ENCODE measurements at regions not wholly inside any gene's neighbourhood (a gene's known extent, or its start where the extent isn't known, plus 50 kb on each side); places are given as distances from the start of the nearest gene placed in this dataset.

DNA sequence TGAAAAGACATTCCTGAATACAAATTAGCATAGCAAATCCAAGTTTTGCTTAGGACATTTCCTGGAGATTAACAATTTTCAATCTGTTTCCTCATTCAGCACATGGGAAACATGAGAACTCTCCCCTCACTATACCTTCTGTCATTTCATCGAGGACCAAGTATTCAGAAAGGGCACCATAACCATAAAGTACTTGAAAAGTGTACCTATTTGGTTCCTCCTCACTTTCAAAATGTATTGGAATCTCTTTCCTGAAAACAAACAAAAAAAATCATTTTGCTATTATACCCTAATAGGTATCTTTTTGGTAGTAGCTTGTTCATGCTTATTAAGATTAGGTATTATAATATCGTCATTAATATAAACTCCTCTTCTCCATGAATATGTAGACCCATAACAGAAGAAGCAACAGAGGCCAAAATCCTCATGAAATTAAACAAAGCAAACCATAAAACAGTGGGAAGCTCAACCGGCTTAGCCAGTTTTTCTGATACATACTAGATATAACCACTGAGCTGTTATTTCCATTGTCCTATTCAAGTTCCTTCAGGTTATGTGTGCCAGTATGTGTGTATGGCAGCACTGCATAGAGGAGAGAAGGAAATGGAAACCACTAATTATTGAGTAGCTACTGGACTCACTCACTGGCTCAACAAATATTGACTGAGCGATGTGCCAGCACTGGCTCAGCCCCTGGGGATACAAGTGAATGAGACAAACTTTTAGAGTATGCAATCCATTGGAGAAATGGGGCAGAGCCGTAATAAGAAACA is 274.0 kb downstream of the MAFB start:
- DNase-seq (ENCODE audit: low read depth), result no peak
- TF ChIP-seq, protein P1, sequence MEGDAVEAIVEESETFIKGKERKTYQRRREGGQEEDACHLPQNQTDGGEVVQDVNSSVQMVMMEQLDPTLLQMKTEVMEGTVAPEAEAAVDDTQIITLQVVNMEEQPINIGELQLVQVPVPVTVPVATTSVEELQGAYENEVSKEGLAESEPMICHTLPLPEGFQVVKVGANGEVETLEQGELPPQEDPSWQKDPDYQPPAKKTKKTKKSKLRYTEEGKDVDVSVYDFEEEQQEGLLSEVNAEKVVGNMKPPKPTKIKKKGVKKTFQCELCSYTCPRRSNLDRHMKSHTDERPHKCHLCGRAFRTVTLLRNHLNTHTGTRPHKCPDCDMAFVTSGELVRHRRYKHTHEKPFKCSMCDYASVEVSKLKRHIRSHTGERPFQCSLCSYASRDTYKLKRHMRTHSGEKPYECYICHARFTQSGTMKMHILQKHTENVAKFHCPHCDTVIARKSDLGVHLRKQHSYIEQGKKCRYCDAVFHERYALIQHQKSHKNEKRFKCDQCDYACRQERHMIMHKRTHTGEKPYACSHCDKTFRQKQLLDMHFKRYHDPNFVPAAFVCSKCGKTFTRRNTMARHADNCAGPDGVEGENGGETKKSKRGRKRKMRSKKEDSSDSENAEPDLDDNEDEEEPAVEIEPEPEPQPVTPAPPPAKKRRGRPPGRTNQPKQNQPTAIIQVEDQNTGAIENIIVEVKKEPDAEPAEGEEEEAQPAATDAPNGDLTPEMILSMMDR (conservative IDR thresholded peaks at IDR 0.05; ENCODE audit: low read depth, low read length), result no peak
- no peak overlapping the region for H3K4me3 ChIP-seq (ENCODE audit: low read depth, low read length)

DNA sequence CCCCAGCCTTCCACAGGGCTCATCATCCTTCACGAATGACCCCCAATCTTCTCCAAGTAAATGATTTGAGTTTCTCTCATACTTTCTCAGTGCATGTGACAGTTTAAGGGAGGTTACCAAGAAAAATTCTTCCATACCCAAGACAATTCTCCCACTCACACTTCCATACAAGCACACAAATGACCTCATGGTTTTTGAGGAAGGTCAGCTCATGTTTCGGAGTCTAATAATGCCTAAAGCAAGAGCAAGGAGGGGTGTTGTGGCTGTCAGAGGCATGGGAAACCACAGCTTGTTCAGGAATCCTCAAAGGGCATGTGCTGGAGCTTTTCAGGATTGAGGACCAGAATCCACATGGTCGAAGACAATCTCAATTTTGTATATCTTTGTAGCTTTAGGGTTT is 279.0 kb downstream of the MAFB start:
- no peak overlapping the region for H3K4me3 ChIP-seq (ENCODE audit: low read depth, low read length)
- TF ChIP-seq, protein P1 (conservative IDR thresholded peaks at IDR 0.05; ENCODE audit: low read depth, low read length), result no peak
- DNase-seq (ENCODE audit: low read depth), result no peak

DNA sequence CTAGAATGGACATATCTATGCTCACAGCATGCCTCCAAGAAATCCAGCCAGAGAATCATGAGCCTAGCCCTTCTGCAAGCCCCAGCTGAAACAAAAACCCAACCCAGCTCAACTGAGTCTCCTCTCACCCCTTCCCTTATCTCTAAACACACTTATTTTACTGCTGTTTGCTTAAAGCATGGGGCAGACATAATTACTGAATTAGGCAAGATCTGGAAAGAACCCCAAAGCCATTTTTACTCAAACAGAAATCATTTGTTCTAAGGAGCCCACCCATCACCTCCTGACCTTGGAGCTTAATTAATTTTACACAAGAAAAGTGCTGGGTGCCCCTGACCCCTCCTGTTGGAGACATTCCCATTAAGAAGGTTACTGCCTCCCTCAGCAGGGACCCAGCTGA is 291.6 kb downstream of the MAFB start:
- H3K4me3 ChIP-seq (ENCODE audit: low read depth, low read length), result no peak overlapping the region
- TF ChIP-seq, protein P1 (conservative IDR thresholded peaks at IDR 0.05; ENCODE audit: low read depth, low read length), result no peak
- no peak for DNase-seq (ENCODE audit: low read depth)

DNA sequence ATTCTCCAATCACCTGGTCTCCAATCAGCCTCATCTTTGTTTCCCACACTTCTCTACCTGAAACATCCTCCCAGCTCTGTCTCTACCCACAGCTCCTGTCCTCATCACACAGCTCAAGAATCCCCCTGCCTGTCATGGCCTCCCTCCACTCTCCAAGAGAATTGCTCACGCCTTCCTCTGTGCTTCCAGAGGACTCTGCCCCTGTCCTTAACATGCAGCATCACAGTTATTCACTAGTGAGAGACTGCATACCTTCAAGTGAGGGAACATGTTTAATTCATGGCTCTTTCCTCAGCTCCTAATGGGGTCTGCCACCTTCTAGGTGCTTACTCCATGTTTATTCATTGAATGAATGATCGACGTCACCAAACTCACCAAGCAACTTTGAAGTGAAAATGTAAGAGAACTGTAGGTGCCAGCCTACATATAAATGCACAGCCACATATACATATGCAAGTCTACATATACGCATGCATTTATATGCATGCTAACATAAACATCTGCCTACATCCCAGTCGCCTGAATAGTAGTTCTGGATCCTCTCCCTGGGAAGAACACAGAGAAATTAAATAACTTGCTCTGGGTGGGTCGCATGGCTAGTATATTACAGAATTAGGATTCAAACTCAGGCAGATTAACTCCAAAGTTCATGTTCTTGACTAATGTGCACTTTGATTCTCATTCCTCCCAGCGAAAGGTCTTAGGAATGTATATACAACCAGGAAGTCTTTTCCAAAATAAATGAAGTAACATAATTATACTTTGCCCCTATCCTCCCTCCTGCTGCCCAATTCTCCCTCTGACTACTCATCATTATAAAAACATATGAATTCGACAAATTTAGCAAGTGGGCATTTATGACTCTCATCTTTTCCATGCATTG is 295.6 kb downstream of the MAFB start:
- TF ChIP-seq, protein P1 (conservative IDR thresholded peaks at IDR 0.05; ENCODE audit: low read depth, low read length), result no peak
- no peak overlapping the region for H3K4me3 ChIP-seq (ENCODE audit: low read depth, low read length)
- no peak for DNase-seq (ENCODE audit: low read depth)

DNA sequence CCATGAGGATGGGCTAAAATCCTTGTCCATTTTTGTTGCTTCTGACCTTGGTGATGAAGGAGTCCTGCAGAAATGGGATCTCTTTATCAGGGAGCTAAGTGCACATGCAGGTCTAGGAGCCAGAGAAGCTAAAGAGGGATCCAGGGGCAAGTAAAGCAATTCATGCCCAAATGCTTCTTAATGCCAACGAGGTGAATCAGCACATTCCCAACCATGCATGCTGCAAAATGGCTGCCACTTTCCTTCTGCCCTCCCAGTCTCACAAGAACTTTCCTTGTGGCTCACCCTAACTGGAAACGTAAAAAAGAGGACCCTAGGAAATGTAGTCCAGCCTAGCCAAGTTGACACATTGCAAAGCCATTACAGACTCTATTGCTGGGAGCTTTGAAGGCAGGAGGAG is 298.4 kb downstream of the MAFB start:
- no peak overlapping the region for H3K4me3 ChIP-seq (ENCODE audit: low read depth, low read length)
- TF ChIP-seq, protein P1 (conservative IDR thresholded peaks at IDR 0.05; ENCODE audit: low read depth, low read length), result no peak
- DNase-seq (ENCODE audit: low read depth), result no peak

DNA sequence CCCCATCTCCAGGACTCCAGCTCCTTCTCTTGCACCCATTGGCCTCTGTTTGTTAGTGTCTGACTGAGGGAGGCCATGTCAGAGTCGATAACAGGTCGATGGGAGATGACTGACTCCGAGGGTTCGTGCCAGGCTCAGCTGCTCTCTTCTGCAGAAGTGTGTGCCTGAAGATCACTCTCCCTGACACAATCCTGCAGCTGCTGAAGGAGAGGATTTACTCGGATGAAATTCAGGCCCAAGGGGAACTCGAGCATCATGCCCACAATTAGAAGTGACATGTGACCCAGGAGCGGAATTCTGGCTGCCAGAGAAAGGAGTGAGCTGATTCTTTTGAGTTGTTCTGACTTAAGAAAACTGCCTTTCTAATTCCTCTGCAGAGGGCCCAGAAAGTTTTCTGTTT is 318.2 kb downstream of the MAFB start:
- no peak for DNase-seq (ENCODE audit: low read depth)
- TF ChIP-seq, protein P1 (conservative IDR thresholded peaks at IDR 0.05; ENCODE audit: low read depth, low read length), result no peak
- no peak overlapping the region for H3K4me3 ChIP-seq (ENCODE audit: low read depth, low read length)

Data from epithelial cell of proximal tubule (primary cell).